Activated effector memory CD4-positive, alpha-beta T cell treated with Interleukin-2 at 50 U/mL for 16 hours (primary cell): ENCODE measurements at regions not wholly inside any gene's neighbourhood (a gene's known extent, or its start where the extent isn't known, plus 50 kb on each side); places are given as distances from the start of the nearest gene placed in this dataset.

Experiments used
- DNase-seq: peaks from one replicate; pipeline ENCODE4 v3.0.0-alpha.2; 2020

- no peak for DNase-seq
Measured at GRCh38 chr22:22144858-22145257, 99.7 kb upstream of the VPREB1 start.

DNA sequence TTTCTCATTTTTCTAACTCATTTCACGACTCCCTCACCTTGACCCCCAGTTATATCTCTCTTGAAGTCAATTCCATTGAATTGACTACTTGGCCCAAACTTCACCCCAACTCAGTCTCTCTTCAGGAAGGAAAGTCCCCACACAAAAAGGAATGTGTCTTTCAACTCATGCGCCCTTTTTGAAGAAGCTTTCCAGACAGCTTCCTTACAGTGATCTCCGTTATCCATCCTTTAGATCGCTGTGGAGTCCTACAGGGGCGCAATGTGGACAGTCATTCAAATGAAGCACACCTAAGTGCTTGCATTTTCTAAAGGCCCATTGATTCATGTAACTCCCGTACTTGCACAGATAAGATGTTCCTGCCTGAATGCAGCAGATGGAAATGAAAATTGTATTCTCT is 101.1 kb upstream of the VPREB1 start:
- DNase-seq, result no peak

DNA sequence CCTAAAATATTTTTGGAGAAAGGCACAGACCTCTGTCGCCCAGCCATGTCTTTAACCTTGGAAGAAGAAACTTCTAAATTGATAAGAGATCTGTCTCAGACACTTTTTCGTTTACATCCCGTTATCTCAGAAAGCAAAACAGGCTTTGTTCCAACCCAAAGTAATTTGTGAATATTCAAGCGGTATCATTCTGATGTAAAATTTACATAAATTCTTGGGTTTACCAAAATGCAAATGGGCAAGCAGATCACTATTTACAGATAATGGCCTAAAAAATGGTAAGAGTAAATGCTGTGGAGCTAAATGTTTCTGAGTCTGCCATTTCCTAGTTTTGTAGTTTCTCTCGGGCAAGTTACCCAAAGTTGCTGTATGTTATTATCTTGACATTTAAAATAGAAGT is 101.9 kb upstream of the VPREB1 start:
- no peak for DNase-seq

GRCh38 chr22:22141771-22142591 is 102.6 kb upstream of the VPREB1 start:
- DNase-seq, result no peak

GRCh38 chr22:22141031-22141430 is 103.6 kb upstream of the VPREB1 start:
- DNase-seq, result no peak

GRCh38 chr22:22139364-22139763 is 105.2 kb upstream of the VPREB1 start:
- no peak for DNase-seq

- no peak for DNase-seq
Measured at GRCh38 chr22:22138915-22139314, 105.7 kb upstream of the VPREB1 start.

DNA sequence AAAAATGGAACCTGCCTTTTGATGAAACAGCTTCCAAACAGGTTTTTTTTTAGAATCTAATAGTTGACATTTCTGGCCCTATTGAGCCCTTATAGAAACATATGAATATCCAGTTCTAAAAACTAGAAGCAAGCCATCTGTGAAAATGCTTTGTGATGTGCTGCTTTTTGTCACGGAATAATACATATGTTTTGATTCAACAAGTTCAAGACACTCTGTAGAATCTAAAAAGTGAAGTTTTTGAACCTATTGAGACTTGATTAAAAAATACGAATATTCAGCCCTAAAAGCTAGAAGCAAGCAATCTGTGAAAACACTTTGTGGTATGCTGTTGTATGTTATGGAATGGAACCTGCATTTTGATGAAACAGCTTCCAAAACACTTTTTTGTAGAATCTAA is 106.7 kb upstream of the VPREB1 start:
- DNase-seq, result no peak

- no peak for DNase-seq
Measured at GRCh38 chr22:22133910-22134309, 110.7 kb upstream of the VPREB1 start.

DNA sequence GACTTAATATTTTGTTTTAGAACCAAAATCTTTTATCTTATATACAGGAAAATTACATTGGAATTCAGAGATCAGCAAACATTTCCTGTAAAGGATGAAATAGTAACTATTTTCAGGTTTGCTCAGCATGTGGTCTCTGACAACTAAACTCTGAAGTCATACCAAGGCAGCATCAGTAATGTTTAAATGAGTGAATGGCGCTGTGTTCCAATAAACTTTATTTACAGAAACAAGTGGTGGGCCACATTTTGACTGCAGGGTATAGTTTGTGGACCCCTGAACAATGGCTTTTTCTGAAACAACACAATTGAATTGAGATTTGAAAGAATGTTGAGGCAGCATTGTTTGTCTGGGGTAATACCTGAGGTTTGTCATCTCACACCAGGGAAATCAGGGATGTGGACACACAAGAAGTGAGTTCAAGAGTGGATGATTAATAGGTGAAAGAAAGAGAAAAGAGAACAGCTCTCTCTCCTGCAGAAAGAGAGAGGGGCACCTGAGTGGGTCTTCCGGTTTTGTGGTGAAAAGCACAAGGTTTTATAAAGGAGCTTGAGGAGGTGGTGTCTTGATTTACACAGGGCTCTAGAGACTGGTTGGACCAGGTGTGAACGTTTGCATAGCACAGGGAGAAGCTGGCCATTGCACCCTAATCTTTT is 113.5 kb upstream of the VPREB1 start:
- no peak for DNase-seq

DNA sequence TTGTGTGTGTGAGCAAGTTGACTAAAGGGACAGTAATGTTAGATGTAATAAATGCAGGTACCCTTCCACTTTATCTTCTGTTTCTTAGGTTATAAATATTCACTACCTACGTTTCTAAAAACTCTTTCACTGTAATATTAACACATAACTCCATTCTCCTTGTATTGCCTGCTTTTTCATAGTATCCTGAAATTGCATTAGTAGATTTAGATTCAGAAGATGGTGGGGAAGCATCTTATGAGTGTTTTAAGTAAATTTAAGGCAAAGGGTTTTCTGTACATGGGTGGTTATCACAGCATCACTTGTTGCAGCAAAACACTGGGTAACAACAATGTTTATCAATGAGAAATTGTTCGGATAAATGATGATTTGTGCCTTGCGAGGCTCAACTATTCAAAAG is 115.2 kb upstream of the VPREB1 start:
- no peak for DNase-seq

GRCh38 chr22:22128440-22128839 is 116.1 kb upstream of the VPREB1 start:
- DNase-seq, result no peak

- no peak for DNase-seq
Measured at GRCh38 chr22:22127100-22127499, 117.5 kb upstream of the VPREB1 start.

DNA sequence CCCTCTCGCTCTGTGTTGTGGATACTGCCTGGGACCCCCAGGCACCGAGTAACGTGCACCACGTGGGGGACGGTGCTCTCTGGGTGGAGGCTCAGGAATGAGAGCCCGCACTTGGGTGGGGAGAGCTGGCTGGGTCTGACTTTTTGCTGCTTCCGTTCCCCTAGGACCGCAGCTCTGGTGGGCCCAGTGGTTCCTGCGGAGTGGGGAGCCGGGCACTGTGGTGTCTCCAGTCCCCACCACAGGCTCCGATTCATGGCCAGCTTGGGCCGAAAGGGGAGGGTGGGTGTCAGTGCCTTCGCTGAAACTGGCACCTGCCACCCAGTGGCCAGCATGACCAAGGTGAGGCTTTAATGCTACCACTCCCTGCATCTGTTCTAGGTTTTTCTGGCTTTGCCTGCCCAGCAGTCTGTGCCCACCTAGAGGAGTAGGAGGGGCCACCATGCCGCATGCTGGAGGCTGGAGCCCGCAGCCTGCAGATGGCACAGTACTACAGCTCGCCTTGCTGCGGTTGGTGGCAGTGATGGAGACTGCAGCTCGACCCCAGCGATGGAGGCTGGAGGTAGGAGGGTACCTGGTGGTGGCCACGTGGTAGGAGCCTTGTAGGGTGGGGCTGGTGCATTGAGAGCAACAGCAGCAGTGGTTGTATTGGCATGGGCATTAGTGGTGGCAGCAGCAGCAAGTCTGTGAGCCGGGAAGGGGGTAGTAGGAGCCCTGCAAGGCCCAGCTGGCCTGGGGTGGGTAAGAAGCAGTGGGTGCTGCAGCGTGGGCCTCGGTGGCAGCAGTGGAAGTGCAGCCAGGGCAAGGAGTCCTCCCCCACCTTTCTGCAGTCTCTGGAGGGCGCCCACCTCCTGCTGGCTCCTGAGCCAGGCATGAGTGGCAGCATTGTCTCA is 118.8 kb upstream of the VPREB1 start:
- DNase-seq, result no peak

GRCh38 chr22:22125028-22125578 is 119.5 kb upstream of the VPREB1 start:
- DNase-seq, result no peak

DNA sequence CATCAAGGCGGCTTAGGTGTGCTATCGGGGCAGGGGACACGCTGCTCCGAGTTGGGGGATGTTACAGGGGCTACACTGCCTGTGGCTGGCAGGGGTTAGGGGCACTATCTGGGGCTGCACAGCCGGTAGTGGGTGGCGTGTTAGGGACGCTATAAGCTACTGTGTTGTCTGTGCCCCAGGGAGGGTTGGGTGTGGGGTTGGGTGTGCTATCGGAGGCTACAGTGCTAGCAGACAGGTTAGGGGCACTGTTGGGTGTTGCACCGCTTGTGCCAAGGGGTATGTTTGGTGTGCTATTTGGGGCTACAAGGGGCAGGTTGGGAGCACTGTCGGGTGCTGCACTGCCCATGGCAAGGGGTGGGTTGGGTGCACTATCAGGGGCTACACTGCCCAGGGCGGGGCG is 120.2 kb upstream of the VPREB1 start:
- no peak for DNase-seq

GRCh38 chr22:22123960-22124278 is 120.7 kb upstream of the VPREB1 start:
- DNase-seq, result no peak

- no peak for DNase-seq
Measured at GRCh38 chr22:22123118-22123959, 121.2 kb upstream of the VPREB1 start.

GRCh38 chr22:22122348-22123117 is 122.1 kb upstream of the VPREB1 start:
- no peak for DNase-seq

DNA sequence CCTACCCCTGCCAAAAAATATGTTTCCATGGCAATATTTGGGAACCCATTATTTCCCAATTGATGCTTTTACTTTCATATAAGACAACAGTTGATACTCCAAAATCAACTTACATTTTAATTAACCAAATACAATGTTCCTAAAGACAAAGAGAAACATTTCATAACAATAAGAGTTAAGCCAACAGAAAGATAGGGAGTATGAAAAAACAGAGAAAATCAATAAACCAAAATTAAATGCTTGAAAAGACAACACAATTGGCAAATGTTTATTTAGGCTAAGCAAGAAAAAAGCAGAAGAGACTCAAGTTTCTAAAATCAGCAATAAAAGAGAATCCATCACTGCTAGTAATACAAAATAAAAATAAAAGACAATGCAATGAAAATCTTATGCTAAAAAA is 123.1 kb upstream of the VPREB1 start:
- DNase-seq, result no peak

DNA sequence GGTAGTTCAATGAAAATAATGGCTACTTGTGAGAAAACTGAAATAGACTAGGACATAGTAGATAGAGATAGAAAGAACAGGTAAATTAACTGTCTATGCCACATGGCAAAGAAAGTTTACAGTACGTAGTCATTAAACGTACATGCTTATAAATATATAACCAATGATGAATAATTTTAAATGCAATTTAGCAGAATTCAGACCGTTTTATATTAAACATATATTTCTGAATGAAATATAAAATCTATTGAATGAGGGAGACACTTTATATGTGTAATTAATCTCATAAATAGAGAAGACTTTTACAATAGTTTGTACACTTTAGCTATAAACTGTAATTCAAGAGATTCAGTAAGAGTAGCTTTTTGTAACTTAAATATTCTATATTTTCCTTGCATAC is 124.4 kb upstream of the VPREB1 start:
- no peak for DNase-seq

DNA sequence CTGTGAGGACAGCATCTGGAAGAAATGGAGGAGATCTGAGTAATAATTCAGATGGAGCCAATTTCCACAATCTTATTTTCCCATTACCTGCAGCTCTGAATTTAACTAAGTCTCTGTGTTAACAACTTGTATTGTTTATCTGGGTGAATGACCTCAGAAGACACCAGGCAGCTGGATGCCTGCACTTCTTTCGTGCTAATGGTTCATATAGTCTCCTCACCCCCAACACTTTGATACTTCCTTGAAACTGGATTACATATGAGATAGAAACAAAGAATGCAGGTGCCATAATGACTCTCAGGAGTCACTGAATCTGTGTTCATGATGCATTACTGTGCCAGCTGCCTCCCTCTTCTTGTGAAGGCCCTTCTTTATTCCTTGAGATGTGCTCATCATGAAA is 125.6 kb upstream of the VPREB1 start:
- DNase-seq, result no peak
